ENCODE measurements at regions not wholly inside any gene's neighbourhood (a gene's known extent, or its start where the extent isn't known, plus 50 kb on each side); places are given as distances from the start of the nearest gene placed in this dataset.
"Not testable (repeated sequence)": the region's sequence is repeated elsewhere in the genome, so short reads cannot be mapped to it uniquely, and the experiment has no call there.

- no peaks in the 10 kb centered on the region for H3K9me3 ChIP-seq (ENCODE audit: control insufficient read depth, low read length)
- 83 to 100% methylated on average over 3 to 4 of the region's 7 CpGs for WGBS, 2 experiments (ENCODE audit: insufficient coverage in 2 of 2)
- no peaks in the 10 kb centered on the region for H3K36me3 ChIP-seq (ENCODE audit: control insufficient read depth, insufficient read depth, low read length)
- no peaks in the 10 kb centered on the region for H3K4me1 ChIP-seq (ENCODE audit: control insufficient read depth, insufficient read depth, low read length, poor library complexity, severe bottlenecking)
- no peak overlapping the region for H3K4me3 ChIP-seq (ENCODE audit: extremely low read depth, insufficient read depth, low read length, poor library complexity, severe bottlenecking)
- H3K27ac ChIP-seq (ENCODE audit: low read depth, low read length, severe bottlenecking) = no peak overlapping the region
Measured at GRCh38 chr12:41653386-41654326, 465.5 kb downstream of the PDZRN4 start.

GRCh38 chr12:41652981-41653380, 464.9 kb downstream of the PDZRN4 start:
- Histone ChIP-seq H3K27ac (ENCODE audit: low read depth, low read length, severe bottlenecking) (no peak overlapping the region), H3K36me3 (ENCODE audit: control insufficient read depth, insufficient read depth, low read length) (no peaks in the 10 kb centered on the region)
- 85 to 87% methylated on average over 5 to 7 of the region's 8 CpGs for WGBS, 2 experiments (ENCODE audit: insufficient coverage in 2 of 2)

DNA sequence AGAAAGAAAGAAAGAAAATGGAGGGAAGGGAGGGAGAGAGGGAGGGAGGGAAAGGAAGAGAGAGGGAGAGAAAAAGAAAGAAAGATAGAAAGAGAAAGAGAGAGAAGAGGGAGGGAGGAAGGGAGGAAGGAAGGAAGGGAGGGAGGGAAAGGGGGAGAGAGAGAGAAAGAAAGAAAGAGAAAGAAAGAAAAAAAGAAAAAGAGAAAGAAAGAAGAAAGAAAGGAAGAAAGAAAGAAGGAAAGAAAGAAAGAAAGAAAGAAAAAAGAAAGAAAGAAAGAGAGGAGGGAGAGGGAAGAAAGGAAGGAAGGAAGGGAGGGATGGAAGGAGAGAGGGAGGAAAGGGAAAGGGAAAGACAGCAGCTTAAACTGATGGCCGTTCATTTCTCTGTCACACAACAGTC, 457.5 kb downstream of the PDZRN4 start:
- Histone ChIP-seq H3K9me3 (ENCODE audit: control insufficient read depth, low read length) (no peaks in the 10 kb centered on the region), H3K27ac (ENCODE audit: low read depth, low read length, severe bottlenecking) (no peak overlapping the region), H3K4me3 (ENCODE audit: extremely low read depth, insufficient read depth, low read length, poor library complexity, severe bottlenecking) (no peak overlapping the region), H3K4me1 (ENCODE audit: control insufficient read depth, insufficient read depth, low read length, poor library complexity, severe bottlenecking) (no peaks in the 10 kb centered on the region), H3K36me3 (ENCODE audit: control insufficient read depth, insufficient read depth, low read length) (no peaks in the 10 kb centered on the region)
- WGBS, 2 experiments (ENCODE audit: insufficient coverage in 2 of 2) = 40% methylated on average over 1 of the region's 1 CpG

More at GRCh38 chr12:41652981-41653380, 464.9 kb downstream of the PDZRN4 start:
- H3K4me3 ChIP-seq (ENCODE audit: extremely low read depth, insufficient read depth, low read length, poor library complexity, severe bottlenecking) = no peak overlapping the region
- H3K9me3 ChIP-seq (ENCODE audit: control insufficient read depth, low read length) = no peaks in the 10 kb centered on the region
- no peaks in the 10 kb centered on the region for H3K4me1 ChIP-seq (ENCODE audit: control insufficient read depth, insufficient read depth, low read length, poor library complexity, severe bottlenecking)

- not testable (repeated sequence) for H3K4me3 ChIP-seq (ENCODE audit: extremely low read depth, insufficient read depth, low read length, poor library complexity, severe bottlenecking); H3K36me3 ChIP-seq (ENCODE audit: control insufficient read depth, insufficient read depth, low read length); H3K4me1 ChIP-seq (ENCODE audit: control insufficient read depth, insufficient read depth, low read length, poor library complexity, severe bottlenecking); H3K27ac ChIP-seq (ENCODE audit: low read depth, low read length, severe bottlenecking); H3K9me3 ChIP-seq (ENCODE audit: control insufficient read depth, low read length)
- 79 to 87% methylated on average over 11 of the region's 11 CpGs for WGBS, 2 experiments (ENCODE audit: insufficient coverage in 2 of 2)
Measured at GRCh38 chr12:41642808-41643207, 454.7 kb downstream of the PDZRN4 start.

- Histone ChIP-seq H3K27ac (ENCODE audit: low read depth, low read length, severe bottlenecking) (no peak overlapping the region), H3K4me1 (ENCODE audit: control insufficient read depth, insufficient read depth, low read length, poor library complexity, severe bottlenecking) (no peaks in the 10 kb centered on the region), H3K36me3 (ENCODE audit: control insufficient read depth, insufficient read depth, low read length) (no peaks in the 10 kb centered on the region), H3K4me3 (ENCODE audit: extremely low read depth, insufficient read depth, low read length, poor library complexity, severe bottlenecking) (no peak overlapping the region), H3K9me3 (ENCODE audit: control insufficient read depth, low read length) (no peaks in the 10 kb centered on the region)
- WGBS, 2 experiments (ENCODE audit: insufficient coverage in 2 of 2) = 89 to 91% methylated on average over 3 to 4 of the region's 4 CpGs
Measured at GRCh38 chr12:41636653-41637052, 448.5 kb downstream of the PDZRN4 start.

GRCh38 chr12:41635626-41636364, 447.7 kb downstream of the PDZRN4 start:
- no peaks in the 10 kb centered on the region for H3K4me1 ChIP-seq (ENCODE audit: control insufficient read depth, insufficient read depth, low read length, poor library complexity, severe bottlenecking)
- H3K27ac ChIP-seq (ENCODE audit: low read depth, low read length, severe bottlenecking) = no peak overlapping the region
- 87 to 90% methylated on average over 2 to 3 of the region's 5 CpGs for WGBS, 2 experiments (ENCODE audit: insufficient coverage in 2 of 2)
- H3K36me3 ChIP-seq (ENCODE audit: control insufficient read depth, insufficient read depth, low read length) = no peaks in the 10 kb centered on the region
- H3K4me3 ChIP-seq (ENCODE audit: extremely low read depth, insufficient read depth, low read length, poor library complexity, severe bottlenecking) = no peak overlapping the region
- H3K9me3 ChIP-seq (ENCODE audit: control insufficient read depth, low read length) = no peaks in the 10 kb centered on the region

DNA sequence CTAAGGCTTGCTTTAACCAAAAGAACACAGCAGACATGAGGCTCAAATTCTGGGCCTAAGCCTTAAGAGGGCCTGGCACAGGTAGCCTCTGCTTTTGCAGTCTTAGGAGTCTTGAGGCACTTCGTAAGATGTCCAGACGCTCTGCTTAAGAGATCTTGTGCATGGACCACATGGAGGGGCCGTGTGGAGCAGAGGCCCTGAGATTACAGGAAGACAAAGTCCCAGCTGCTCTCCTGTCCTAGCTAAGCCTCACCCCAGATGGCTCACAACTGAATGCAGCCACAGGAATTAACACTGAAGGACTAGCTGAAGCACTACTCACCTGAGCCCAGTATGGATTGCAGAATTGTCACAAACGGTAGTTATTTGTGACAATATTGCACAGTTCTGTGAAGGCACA, 446.0 kb downstream of the PDZRN4 start:
- Histone ChIP-seq H3K4me1 (ENCODE audit: control insufficient read depth, insufficient read depth, low read length, poor library complexity, severe bottlenecking) (no peaks in the 10 kb centered on the region), H3K9me3 (ENCODE audit: control insufficient read depth, low read length) (no peaks in the 10 kb centered on the region), H3K36me3 (ENCODE audit: control insufficient read depth, insufficient read depth, low read length) (no peaks in the 10 kb centered on the region), H3K4me3 (ENCODE audit: extremely low read depth, insufficient read depth, low read length, poor library complexity, severe bottlenecking) (no peak overlapping the region), H3K27ac (ENCODE audit: low read depth, low read length, severe bottlenecking) (no peak overlapping the region)
- WGBS, 2 experiments (ENCODE audit: insufficient coverage in 2 of 2) = 92 to 95% methylated on average over 3 of the region's 4 CpGs

DNA sequence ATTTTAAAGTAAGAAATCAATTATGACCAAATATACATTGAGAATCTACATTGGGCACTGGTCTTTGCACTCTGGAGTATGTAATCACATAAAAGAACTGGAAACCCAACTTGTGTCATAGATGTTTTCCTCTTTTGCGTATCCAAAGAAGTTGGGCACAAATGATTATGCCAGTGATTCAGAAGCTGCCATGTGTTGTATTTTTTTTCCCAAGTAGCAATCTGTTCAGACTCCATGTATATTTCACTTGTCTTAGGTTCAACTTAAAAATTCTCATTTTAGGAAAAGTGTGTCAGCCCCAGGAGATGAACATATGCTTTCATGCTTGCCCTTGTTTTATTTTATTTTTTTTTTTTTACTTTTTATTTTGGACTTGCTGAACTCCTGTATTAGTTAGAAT, 441.5 kb downstream of the PDZRN4 start:
- no peaks in the 10 kb centered on the region for H3K4me1 ChIP-seq (ENCODE audit: control insufficient read depth, insufficient read depth, low read length, poor library complexity, severe bottlenecking)
- no peaks in the 10 kb centered on the region for H3K9me3 ChIP-seq (ENCODE audit: control insufficient read depth, low read length)
- no peak overlapping the region for H3K27ac ChIP-seq (ENCODE audit: low read depth, low read length, severe bottlenecking)
- no peaks in the 10 kb centered on the region for H3K36me3 ChIP-seq (ENCODE audit: control insufficient read depth, insufficient read depth, low read length)
- 83% methylated on average over 1 of the region's 1 CpG; no CpG with 5 or more reads in 1 of the 2 experiments for WGBS, 2 experiments (ENCODE audit: insufficient coverage in 2 of 2)
- H3K4me3 ChIP-seq (ENCODE audit: extremely low read depth, insufficient read depth, low read length, poor library complexity, severe bottlenecking) = no peak overlapping the region

GRCh38 chr12:41627476-41627875, 439.4 kb downstream of the PDZRN4 start:
- 92 to 94% methylated on average over 2 to 4 of the region's 5 CpGs for WGBS, 2 experiments (ENCODE audit: insufficient coverage in 2 of 2)
- Histone ChIP-seq H3K36me3 (ENCODE audit: control insufficient read depth, insufficient read depth, low read length) (no peaks in the 10 kb centered on the region), H3K4me1 (ENCODE audit: control insufficient read depth, insufficient read depth, low read length, poor library complexity, severe bottlenecking) (no peaks in the 10 kb centered on the region), H3K27ac (ENCODE audit: low read depth, low read length, severe bottlenecking) (no peak overlapping the region), H3K9me3 (ENCODE audit: control insufficient read depth, low read length) (no peaks in the 10 kb centered on the region), H3K4me3 (ENCODE audit: extremely low read depth, insufficient read depth, low read length, poor library complexity, severe bottlenecking) (no peak overlapping the region)

GRCh38 chr12:41624571-41624970, 436.5 kb downstream of the PDZRN4 start:
- no peaks in the 10 kb centered on the region for H3K36me3 ChIP-seq (ENCODE audit: control insufficient read depth, insufficient read depth, low read length)
- no CpG with 5 or more reads among the region's 1 CpG for WGBS, 2 experiments (ENCODE audit: insufficient coverage in 2 of 2)
- H3K27ac ChIP-seq (ENCODE audit: low read depth, low read length, severe bottlenecking) = no peak overlapping the region
- no peaks in the 10 kb centered on the region for H3K9me3 ChIP-seq (ENCODE audit: control insufficient read depth, low read length)
- no peak overlapping the region for H3K4me3 ChIP-seq (ENCODE audit: extremely low read depth, insufficient read depth, low read length, poor library complexity, severe bottlenecking)
- no peaks in the 10 kb centered on the region for H3K4me1 ChIP-seq (ENCODE audit: control insufficient read depth, insufficient read depth, low read length, poor library complexity, severe bottlenecking)

All from mesodermal cell (in vitro differentiated cells).